Kasumi-1 (cell line): ENCODE measurements at regions not wholly inside any gene's neighbourhood (a gene's known extent, or its start where the extent isn't known, plus 50 kb on each side); places are given as distances from the start of the nearest gene placed in this dataset.
A peak's percentile ranks its signal among the peaks of the same experiment; 100 is the strongest.
"Not testable (repeated sequence)": the region's sequence is repeated elsewhere in the genome, so short reads cannot be mapped to it uniquely, and the experiment has no call there.

Experiments
- DNase-seq, 2 experiments: peaks; one replicate each; lab custom pipeline; 2025; lab: John Stamatoyannopoulos, UW

GRCh38 chr16:25434064-25434463 lies 176.4 kb upstream of the ZKSCAN2 start:
- no peak for DNase-seq

DNA sequence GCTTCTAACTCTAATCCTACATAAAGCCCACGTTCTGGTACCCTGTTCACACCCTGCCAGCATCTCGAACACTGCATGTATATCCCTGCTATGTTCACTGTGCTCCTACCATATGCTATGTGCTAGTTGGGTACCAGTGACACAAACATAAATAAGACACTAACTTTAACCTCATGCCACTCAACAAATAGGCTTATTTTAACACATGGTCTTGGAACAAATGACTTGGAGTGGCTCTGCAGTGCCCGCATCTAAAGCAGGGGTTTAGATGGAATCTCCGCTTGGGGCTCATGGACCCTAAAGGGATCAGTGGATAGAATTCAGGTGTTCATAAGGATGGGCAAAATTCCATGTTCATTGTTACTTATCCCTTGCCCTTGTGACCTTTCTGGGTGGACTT lies 175.7 kb upstream of the ZKSCAN2 start:
- no peak for DNase-seq

GRCh38 chr16:25431472-25431871 lies 173.8 kb upstream of the ZKSCAN2 start:
- DNase-seq: no peak

DNA sequence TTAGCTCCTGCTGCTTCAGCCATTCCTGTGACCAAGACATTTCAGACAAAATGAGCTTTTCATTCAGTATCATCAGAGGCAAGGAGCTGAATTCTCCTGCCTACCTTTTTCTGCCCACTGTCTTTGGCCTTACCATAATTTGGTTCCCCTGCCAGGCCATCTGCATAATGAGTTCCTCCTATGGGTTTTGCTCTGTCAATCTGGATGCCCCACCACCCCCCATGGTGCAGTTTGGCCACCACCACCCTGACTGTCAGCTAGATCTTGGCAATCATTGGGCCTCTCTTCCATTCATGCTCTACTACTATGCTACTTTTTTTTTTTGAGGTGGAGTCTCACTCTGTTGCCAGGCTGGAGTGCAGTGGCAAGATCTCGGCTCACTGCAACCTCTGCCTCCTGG lies 169.2 kb upstream of the ZKSCAN2 start:
- no peak for DNase-seq

DNA sequence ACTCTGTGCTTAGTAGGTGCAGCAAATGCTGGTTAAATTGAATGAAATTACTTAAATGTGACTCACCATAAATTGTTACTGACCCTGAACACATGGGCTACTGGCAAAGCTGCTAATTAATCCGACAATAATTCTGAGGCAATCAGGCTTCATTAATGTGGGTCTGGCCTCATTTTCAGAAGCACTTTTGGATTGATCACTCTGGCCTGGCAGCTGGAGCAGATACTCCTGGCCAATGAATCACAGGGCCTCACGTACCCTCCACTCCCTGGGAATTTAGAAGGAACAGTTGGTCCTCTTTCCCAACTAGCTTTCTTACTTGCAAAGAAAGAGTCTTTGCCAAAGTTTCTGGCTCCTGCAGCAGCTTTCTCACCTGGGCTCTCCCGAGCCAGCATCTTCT lies 162.0 kb upstream of the ZKSCAN2 start:
- no peak for DNase-seq

DNA sequence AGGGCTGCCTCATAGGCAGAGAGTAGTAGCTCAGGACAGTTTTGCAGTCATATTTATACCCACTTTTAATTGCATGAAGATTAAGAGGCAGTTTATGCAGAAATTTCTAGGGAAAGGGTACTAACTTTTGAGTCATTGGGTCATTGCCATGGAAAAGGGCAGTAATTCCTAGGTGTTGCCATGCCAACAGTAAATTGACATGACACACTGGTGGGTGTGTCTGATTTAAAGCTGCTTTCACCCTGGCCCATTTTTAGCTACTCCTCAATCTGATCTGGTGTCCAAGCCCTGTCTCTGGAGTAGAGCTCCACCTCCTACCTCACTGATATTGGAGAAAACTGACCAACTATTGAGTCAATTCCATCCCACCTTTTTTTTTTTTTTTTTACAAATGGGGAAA lies 161.5 kb upstream of the ZKSCAN2 start:
- no peak for DNase-seq

GRCh38 chr16:25416002-25416401 lies 158.4 kb upstream of the ZKSCAN2 start:
- no peak for DNase-seq

- DNase-seq: no peak
Observed at GRCh38 chr16:25413975-25414374, 156.3 kb upstream of the ZKSCAN2 start.

DNA sequence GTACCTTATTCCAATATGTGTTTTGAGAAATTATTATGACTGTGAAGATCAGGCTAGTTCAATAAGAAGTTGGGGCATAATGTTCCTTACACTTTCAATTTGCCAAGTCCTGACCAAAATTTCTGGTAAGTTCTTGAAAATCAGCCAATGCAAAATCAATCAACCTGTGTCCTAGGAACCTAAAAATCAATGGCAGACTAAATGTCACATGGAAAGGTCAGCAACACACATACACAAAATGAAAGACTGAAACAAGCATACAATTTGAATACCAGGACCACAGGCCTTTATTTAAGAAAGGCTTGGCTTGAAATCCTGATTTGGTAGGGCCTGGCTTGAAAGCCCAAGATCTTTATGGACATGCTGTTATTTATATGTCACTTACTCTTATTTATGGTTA lies 155.5 kb upstream of the ZKSCAN2 start:
- DNase-seq: no peak

GRCh38 chr16:25411396-25412081 lies 153.9 kb upstream of the ZKSCAN2 start:
- no peak for DNase-seq

GRCh38 chr16:25403852-25404251 lies 146.2 kb upstream of the ZKSCAN2 start:
- DNase-seq: no peak

- no peak for DNase-seq
Observed at GRCh38 chr16:25395528-25395927, 137.9 kb upstream of the ZKSCAN2 start.

- no peak for DNase-seq
Observed at GRCh38 chr16:25390761-25391160, 133.1 kb upstream of the ZKSCAN2 start.

- no peak for DNase-seq
Observed at GRCh38 chr16:25374556-25374955, 116.9 kb upstream of the ZKSCAN2 start.

- no peak for DNase-seq
Observed at GRCh38 chr16:25372716-25373115, 115.1 kb upstream of the ZKSCAN2 start.

- no peak for DNase-seq
Observed at GRCh38 chr16:25371342-25371741, 113.7 kb upstream of the ZKSCAN2 start.

DNA sequence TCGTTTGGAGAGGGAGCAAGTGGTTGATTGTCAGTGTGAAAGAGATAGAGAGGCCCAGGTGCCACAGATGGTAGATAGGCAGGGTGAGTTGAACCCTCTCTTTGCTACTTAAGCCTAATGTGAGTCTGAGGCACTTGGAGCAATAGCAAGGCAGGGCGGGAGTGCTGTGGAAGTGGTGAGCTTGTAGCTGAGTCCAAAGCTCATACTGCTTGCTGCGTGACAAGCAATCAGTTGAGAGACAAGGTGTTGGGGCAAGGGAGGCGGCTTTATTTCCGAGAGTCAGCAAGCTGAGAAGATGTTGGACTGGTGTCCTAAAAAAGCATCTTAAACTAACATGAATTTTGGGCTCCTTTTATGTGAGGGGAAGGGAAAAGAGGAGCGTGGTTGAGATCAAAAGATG lies 112.9 kb upstream of the ZKSCAN2 start:
- DNase-seq: no peak

DNA sequence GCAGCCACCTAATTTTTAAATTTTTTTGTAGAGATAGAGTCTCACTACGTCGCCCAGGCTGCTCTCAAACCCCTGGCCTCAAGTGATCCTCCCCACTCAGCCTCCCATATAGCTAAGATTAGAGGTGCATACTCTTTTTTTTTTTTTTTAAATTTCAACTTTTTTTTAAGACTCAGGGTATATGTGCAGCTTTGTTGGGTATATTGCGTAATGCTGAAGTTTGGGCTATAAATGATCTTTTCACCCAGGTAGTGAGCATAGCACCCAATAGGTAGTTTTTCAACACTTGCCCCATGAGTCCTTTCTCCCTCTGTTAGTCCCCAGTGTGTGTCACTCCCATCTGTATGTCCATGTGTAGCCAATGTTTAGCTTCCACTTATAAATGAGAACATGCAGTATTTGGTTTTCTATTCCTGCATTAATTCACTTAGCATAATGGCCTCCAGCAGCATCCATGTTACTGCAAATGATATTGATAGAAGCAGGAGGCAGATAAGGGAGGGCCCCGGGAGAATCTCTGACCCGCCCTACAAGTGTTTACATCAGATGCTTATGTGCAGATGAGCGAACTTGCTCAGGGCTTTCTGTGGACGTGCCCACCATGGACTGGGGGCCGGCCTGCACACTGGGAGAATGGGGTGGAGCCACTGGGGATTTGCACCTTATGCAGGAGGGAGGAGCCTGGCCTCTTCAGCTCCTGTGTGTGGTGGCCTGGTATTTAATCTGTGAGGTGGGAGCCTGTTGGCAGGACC lies 110.3 kb upstream of the ZKSCAN2 start:
- no peak for DNase-seq

DNA sequence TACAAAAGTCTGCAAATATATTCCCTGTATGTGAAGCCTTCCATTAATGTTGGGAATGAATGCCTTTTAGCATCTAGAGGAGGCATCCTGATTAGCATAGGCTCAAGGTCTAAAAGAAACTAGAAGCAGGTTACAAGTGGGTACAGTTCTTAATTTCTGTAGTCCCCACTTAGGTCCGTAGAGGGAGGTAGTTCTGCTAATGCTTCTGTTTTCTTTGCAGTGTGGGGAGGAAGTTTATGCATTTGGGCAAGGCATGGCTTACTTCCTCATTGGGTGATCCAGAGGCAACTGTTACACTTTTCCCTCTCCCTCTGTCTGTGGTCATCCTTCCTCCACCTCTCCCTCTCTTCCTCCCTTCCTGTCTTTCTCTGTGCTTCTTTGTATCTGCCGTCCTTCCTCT lies 108.4 kb upstream of the ZKSCAN2 start:
- peak in 1 of 2 experiments; percentile 4 for DNase-seq

DNA sequence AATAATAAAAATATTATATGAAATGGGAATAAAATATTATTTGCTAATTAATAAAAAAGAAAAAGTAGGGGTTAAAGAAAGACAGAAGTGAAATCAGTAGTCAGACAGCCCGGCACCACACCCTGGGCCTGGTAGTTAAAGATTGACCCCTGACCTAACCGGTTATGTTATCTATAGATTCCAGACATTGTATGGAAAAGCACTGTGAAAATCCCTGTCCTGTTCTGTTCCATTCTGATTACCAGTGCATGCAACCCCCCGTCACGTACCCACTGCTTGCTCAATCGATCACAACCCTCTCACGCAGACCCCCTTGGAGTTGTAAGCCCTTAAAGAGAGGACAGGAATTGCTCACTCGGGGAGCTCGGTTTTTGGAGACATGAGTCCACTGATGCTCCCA lies 101.9 kb upstream of the ZKSCAN2 start:
- not testable (repeated sequence) for DNase-seq

DNA sequence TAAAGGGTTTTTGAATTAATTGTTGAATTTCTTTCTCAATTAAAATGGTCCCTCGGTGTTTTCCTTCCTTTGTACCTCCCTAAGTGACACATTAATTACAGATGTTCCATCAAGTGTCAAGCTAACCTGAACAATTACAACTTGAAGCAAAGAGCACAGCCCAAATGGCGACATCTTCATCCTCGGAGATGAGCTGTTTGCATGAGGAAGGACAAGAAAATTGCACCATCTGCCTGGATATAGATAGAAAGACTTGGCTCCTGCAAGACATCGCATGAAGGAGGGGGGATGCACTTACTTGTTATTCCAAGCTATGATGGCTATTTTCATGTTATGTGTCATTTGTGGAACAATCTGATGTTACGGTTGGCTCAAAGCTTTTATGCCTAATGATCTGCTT lies 86.4 kb upstream of the ZKSCAN2 start:
- DNase-seq: no peak

- DNase-seq: no peak
Observed at GRCh38 chr16:25340973-25341372, 83.3 kb upstream of the ZKSCAN2 start.

DNA sequence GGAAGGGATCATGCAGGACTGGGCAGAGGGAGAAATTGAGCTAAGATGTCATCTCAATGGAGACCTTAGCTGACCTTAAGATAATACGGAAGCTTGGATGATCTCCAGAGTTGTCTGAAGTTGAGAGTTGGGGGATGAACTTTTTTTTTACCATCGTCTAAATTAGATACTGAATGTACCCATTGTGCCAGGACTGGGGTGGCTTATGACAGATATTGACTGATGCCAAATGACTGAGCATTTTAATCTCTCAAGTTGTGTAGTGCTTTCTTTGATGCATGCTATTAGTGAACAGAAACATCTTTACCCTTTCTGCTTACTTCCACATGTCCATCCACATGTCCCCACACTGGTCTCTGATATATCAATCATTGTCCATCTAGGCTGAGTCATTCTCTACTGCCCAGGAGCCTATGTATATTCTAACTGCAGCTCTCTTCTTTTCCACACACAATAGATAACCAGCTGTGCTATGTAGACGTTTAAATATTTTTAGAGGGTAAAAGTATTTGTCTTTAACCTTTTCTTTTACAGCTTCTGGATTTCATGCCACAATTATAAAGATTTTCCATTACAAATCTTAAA lies 60.2 kb upstream of the ZKSCAN2 start:
- DNase-seq: no peak
